Ascending aorta (tissue), 2 donors: ENCODE measurements at regions not wholly inside any gene's neighbourhood (a gene's known extent, or its start where the extent isn't known, plus 50 kb on each side); places are given as distances from the start of the nearest gene placed in this dataset.

Experiments
- DNase-seq, 2 donors: peaks; one replicate each; pipeline ENCODE4 v3.0.0-alpha.2; 2019; ENCODE audit warnings: low spot score in 2 of 2
- H3K27ac ChIP-seq, 2 donors: fragments of 200-600 bp; sonication (generic); one replicate each; pipeline ENCODE4 v1.5.1; 2016 to 2017; ENCODE audit warnings: mild to moderate bottlenecking in 1 of 2
- H3K27me3 ChIP-seq: fragments of 200-600 bp; sonication (generic); one replicate; pipeline ENCODE4 v1.5.1; 2017
- H3K36me3 ChIP-seq, 2 donors: fragments of 200-600 bp; sonication (generic); one replicate each; pipeline ENCODE4 v1.5.1; 2016
- H3K4me1 ChIP-seq, 2 donors: fragments of 200-600 bp; sonication (generic); one replicate each; pipeline ENCODE4 v1.5.1; 2016 to 2017; ENCODE audit warnings: mild to moderate bottlenecking in 1 of 2
- H3K4me3 ChIP-seq, 2 donors: fragments of 200-600 bp; sonication (generic); one replicate each; pipeline ENCODE4 v1.5.1; 2016 to 2017; ENCODE audit warnings: mild to moderate bottlenecking in 1 of 2
- H3K9me3 ChIP-seq, 2 donors: fragments of 200-600 bp; sonication (generic); one replicate each; pipeline ENCODE4 v1.5.1; 2016
- CTCF ChIP-seq, 3 experiments: fragments of 200-600 bp in 2 of 3; fragments of 450-650 bp in 1 of 3; sonication (generic) in 2 of 3; IDR thresholded peaks; one replicate each; pipeline ENCODE4 v1.5.1; 2016 to 2019; ENCODE audit warnings: antibody characterized with exemption in 3 of 3, mild to moderate bottlenecking in 1 of 3, moderate library complexity in 1 of 3
- intact Hi-C: fragments of 100-400 bp; cut with DNase I; formaldehyde crosslinking; loops from one replicate; pipeline ENCODE4 v1.15.1; 2023

GRCh38 chr2:66699793-66700676 lies 265.1 kb downstream of the MEIS1 start:
- no peaks in the 10 kb centered on the region for H3K4me1 ChIP-seq

GRCh38 chr2:66700677-66701066 lies 265.7 kb downstream of the MEIS1 start:
- Histone ChIP-seq H3K27ac (no peak overlapping the region), H3K9me3 (no peaks in the 10 kb centered on the region), H3K4me1 (no peaks in the 10 kb centered on the region), H3K36me3 (no peaks in the 10 kb centered on the region), H3K27me3 (no peaks in the 10 kb centered on the region), H3K4me3 (no peak overlapping the region)
- intact Hi-C loops = no loop called here
- no peak for DNase-seq
- TF ChIP-seq CTCF (IDR thresholded peaks at IDR 0.05) = no peak

More at GRCh38 chr2:66699793-66700676, 265.1 kb downstream of the MEIS1 start:
- H3K27me3 ChIP-seq = no peaks in the 10 kb centered on the region
- no peak overlapping the region for H3K27ac ChIP-seq
- H3K36me3 ChIP-seq = no peaks in the 10 kb centered on the region
- intact Hi-C loops = no loop called here
- DNase-seq = no peak
- no peak for TF ChIP-seq CTCF (IDR thresholded peaks at IDR 0.05)
- H3K4me3 ChIP-seq = no peak overlapping the region
- no peaks in the 10 kb centered on the region for H3K9me3 ChIP-seq

- no peak overlapping the region for H3K4me3 ChIP-seq
- H3K9me3 ChIP-seq = no peaks in the 10 kb centered on the region
- intact Hi-C loops = no loop called here
- H3K27me3 ChIP-seq = no peaks in the 10 kb centered on the region
- DNase-seq = no peak
- no peak for TF ChIP-seq CTCF (IDR thresholded peaks at IDR 0.05)
- H3K27ac ChIP-seq = no peak overlapping the region
- no peaks in the 10 kb centered on the region for H3K36me3 ChIP-seq
- no peaks in the 10 kb centered on the region for H3K4me1 ChIP-seq
Observed at GRCh38 chr2:66701251-66701650, 266.3 kb downstream of the MEIS1 start.

- intact Hi-C loops = no loop called here
- no peak overlapping the region for H3K4me3 ChIP-seq
- no peaks in the 10 kb centered on the region for H3K4me1 ChIP-seq
- no peaks in the 10 kb centered on the region for H3K27me3 ChIP-seq
- no peak for TF ChIP-seq CTCF (IDR thresholded peaks at IDR 0.05)
- H3K27ac ChIP-seq = no peak overlapping the region
- no peaks in the 10 kb centered on the region for H3K9me3 ChIP-seq
- no peak for DNase-seq
- H3K36me3 ChIP-seq = no peaks in the 10 kb centered on the region
Observed at GRCh38 chr2:66701656-66702055, 266.7 kb downstream of the MEIS1 start.

GRCh38 chr2:66702301-66702700 lies 267.4 kb downstream of the MEIS1 start:
- Histone ChIP-seq H3K4me3 (no peak overlapping the region), H3K4me1 (no peaks in the 10 kb centered on the region), H3K9me3 (no peaks in the 10 kb centered on the region), H3K27me3 (no peaks in the 10 kb centered on the region), H3K27ac (no peak overlapping the region), H3K36me3 (no peaks in the 10 kb centered on the region)
- TF ChIP-seq CTCF (IDR thresholded peaks at IDR 0.05) = no peak
- DNase-seq = no peak
- intact Hi-C loops = no loop called here
